SK-N-MC (cell line): ENCODE measurements at regions not wholly inside any gene's neighbourhood (a gene's known extent, or its start where the extent isn't known, plus 50 kb on each side); places are given as distances from the start of the nearest gene placed in this dataset.

ENCODE experiments used
- EZH2 ChIP-seq: fragments of 200-600 bp; sonication (generic); IDR thresholded peaks from one replicate; pipeline ENCODE4 v1.6.1; 2017; ENCODE audit warnings: antibody characterized with exemption
- POLR2AphosphoS5 ChIP-seq: IDR thresholded peaks from 2 replicates; pipeline ENCODE4 v1.6.1; 2012; ENCODE audit warnings: mild to moderate bottlenecking, low read depth, low read length, borderline replicate concordance

DNA sequence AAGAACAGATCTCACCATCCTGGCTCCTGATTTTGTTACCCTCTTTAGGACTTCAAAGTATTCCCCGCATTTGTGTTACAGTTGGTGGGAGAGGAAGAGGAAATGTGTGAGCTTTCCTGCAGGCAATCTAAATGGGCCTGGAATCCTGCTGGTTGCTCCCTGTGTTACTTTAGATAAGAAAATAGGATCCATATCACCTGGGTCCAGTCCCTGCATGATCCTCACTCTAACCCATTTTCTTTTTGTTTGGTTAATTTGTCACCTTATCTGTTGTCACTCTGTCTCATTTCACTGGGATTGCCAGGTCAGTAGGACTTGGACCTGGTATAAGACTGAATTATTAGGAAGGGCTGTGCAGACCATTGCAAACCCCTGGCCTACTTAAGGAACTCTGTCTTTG is 175.9 kb upstream of the GJE1 start:
- no peak for TF ChIP-seq EZH2
- TF ChIP-seq POLR2AphosphoS5, result no peak
